K562 (cell line): ENCODE measurements at regions not wholly inside any gene's neighbourhood (a gene's known extent, or its start where the extent isn't known, plus 50 kb on each side); places are given as distances from the start of the nearest gene placed in this dataset.

Experiments used
- ZNF609 ChIP-seq: sonication (generic); formaldehyde crosslinking; IDR thresholded peaks from 2 replicates; pipeline ENCODE4 v1.8.1; 2023; ENCODE audit warnings: missing genetic modification reagents, mild to moderate bottlenecking, borderline replicate concordance
- TF ChIP-seq, protein P1 (sequence below): fragments of 450-650 bp; IDR thresholded peaks from 2 replicates; pipeline ENCODE4 v1.6.1; 2016; ENCODE audit warnings: mild to moderate bottlenecking, moderate library complexity
- TF ChIP-seq, protein P2 (sequence below): fragments of 450-650 bp; conservative IDR thresholded peaks from 2 replicates; pipeline ENCODE4 v1.6.1; 2016; ENCODE audit warnings: missing genetic modification characterization, low read depth, mild to moderate bottlenecking, missing compliant biosample characterization, moderate library complexity

DNA sequence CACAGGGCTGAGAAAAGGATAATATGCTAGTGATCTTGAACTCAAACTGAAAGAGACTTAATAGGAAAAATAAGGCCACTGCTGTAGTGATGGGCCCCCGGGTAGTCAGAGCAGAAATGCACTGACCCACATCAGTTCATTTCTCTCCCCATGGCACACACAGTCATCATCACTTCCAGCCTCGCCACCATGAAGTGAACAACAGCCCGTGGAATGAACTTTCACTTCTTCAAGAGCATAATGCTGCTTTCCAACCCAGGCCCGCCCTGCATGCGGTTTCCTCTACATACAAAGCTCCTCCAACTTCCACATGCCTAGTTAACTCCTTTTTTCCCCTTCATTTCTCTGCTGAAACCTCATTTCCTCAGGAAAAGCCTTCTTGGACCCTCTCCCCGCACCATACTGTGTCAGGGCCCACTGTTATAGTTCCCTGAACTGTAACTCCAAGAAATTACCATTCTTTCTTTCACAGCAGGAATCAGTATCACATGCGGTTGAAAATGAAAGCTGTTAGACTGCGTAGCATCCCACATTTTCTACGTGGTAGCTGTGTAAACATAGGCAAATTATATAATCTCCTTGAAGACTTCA is 65.8 kb upstream of the SMIM36 start (continued):
- TF ChIP-seq, protein P1, sequence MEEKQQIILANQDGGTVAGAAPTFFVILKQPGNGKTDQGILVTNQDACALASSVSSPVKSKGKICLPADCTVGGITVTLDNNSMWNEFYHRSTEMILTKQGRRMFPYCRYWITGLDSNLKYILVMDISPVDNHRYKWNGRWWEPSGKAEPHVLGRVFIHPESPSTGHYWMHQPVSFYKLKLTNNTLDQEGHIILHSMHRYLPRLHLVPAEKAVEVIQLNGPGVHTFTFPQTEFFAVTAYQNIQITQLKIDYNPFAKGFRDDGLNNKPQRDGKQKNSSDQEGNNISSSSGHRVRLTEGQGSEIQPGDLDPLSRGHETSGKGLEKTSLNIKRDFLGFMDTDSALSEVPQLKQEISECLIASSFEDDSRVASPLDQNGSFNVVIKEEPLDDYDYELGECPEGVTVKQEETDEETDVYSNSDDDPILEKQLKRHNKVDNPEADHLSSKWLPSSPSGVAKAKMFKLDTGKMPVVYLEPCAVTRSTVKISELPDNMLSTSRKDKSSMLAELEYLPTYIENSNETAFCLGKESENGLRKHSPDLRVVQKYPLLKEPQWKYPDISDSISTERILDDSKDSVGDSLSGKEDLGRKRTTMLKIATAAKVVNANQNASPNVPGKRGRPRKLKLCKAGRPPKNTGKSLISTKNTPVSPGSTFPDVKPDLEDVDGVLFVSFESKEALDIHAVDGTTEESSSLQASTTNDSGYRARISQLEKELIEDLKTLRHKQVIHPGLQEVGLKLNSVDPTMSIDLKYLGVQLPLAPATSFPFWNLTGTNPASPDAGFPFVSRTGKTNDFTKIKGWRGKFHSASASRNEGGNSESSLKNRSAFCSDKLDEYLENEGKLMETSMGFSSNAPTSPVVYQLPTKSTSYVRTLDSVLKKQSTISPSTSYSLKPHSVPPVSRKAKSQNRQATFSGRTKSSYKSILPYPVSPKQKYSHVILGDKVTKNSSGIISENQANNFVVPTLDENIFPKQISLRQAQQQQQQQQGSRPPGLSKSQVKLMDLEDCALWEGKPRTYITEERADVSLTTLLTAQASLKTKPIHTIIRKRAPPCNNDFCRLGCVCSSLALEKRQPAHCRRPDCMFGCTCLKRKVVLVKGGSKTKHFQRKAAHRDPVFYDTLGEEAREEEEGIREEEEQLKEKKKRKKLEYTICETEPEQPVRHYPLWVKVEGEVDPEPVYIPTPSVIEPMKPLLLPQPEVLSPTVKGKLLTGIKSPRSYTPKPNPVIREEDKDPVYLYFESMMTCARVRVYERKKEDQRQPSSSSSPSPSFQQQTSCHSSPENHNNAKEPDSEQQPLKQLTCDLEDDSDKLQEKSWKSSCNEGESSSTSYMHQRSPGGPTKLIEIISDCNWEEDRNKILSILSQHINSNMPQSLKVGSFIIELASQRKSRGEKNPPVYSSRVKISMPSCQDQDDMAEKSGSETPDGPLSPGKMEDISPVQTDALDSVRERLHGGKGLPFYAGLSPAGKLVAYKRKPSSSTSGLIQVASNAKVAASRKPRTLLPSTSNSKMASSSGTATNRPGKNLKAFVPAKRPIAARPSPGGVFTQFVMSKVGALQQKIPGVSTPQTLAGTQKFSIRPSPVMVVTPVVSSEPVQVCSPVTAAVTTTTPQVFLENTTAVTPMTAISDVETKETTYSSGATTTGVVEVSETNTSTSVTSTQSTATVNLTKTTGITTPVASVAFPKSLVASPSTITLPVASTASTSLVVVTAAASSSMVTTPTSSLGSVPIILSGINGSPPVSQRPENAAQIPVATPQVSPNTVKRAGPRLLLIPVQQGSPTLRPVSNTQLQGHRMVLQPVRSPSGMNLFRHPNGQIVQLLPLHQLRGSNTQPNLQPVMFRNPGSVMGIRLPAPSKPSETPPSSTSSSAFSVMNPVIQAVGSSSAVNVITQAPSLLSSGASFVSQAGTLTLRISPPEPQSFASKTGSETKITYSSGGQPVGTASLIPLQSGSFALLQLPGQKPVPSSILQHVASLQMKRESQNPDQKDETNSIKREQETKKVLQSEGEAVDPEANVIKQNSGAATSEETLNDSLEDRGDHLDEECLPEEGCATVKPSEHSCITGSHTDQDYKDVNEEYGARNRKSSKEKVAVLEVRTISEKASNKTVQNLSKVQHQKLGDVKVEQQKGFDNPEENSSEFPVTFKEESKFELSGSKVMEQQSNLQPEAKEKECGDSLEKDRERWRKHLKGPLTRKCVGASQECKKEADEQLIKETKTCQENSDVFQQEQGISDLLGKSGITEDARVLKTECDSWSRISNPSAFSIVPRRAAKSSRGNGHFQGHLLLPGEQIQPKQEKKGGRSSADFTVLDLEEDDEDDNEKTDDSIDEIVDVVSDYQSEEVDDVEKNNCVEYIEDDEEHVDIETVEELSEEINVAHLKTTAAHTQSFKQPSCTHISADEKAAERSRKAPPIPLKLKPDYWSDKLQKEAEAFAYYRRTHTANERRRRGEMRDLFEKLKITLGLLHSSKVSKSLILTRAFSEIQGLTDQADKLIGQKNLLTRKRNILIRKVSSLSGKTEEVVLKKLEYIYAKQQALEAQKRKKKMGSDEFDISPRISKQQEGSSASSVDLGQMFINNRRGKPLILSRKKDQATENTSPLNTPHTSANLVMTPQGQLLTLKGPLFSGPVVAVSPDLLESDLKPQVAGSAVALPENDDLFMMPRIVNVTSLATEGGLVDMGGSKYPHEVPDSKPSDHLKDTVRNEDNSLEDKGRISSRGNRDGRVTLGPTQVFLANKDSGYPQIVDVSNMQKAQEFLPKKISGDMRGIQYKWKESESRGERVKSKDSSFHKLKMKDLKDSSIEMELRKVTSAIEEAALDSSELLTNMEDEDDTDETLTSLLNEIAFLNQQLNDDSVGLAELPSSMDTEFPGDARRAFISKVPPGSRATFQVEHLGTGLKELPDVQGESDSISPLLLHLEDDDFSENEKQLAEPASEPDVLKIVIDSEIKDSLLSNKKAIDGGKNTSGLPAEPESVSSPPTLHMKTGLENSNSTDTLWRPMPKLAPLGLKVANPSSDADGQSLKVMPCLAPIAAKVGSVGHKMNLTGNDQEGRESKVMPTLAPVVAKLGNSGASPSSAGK, result peak; percentile 84
- TF ChIP-seq, protein P2, sequence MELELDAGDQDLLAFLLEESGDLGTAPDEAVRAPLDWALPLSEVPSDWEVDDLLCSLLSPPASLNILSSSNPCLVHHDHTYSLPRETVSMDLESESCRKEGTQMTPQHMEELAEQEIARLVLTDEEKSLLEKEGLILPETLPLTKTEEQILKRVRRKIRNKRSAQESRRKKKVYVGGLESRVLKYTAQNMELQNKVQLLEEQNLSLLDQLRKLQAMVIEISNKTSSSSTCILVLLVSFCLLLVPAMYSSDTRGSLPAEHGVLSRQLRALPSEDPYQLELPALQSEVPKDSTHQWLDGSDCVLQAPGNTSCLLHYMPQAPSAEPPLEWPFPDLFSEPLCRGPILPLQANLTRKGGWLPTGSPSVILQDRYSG (tag), result peak; percentile 80; the same call in 1 of the 2 replicates
- TF ChIP-seq ZNF609, result no peak
